Heart right ventricle (tissue), 16 donors: ENCODE measurements at regions not wholly inside any gene's neighbourhood (a gene's known extent, or its start where the extent isn't known, plus 50 kb on each side); places are given as distances from the start of the nearest gene placed in this dataset.
A peak's percentile ranks its signal among the peaks of the same experiment; 100 is the strongest.
"Not testable (repeated sequence)": the region's sequence is repeated elsewhere in the genome, so short reads cannot be mapped to it uniquely, and the experiment has no call there.

ENCODE experiments used
- ATAC-seq, 8 donors: fragments of 200-7000 bp; cut with Tn5 transposase; one replicate each; pipeline ENCODE4 v1.9.1; 2020; ENCODE audit warnings: mild to moderate bottlenecking in 8 of 8, moderate library complexity in 8 of 8, moderate number of reproducible peaks in 1 of 8
- DNase-seq, 2 donors: peaks; one replicate each; pipeline ENCODE4 v3.0.0-alpha.2; 2020
- H3K27ac ChIP-seq, 10 donors: fragments of 200-600 bp; sonication (generic) in 2 of 10; one replicate each; pipeline versions ENCODE4 v1.5.0 to v1.8.0; 2020 to 2022; ENCODE audit warnings: mild to moderate bottlenecking in 3 of 10
- H3K27me3 ChIP-seq, 7 donors: fragments of 200-600 bp; one replicate each; pipeline ENCODE4 v1.8.0; 2021 to 2022; ENCODE audit warnings: mild to moderate bottlenecking in 2 of 7
- H3K36me3 ChIP-seq, 9 donors: fragments of 200-600 bp; sonication (generic) in 1 of 9; one replicate each; pipeline versions ENCODE4 v1.5.0 to v1.8.0; 2020 to 2022; ENCODE audit warnings: mild to moderate bottlenecking in 2 of 9
- H3K4me1 ChIP-seq, 9 donors: fragments of 200-600 bp; sonication (generic) in 1 of 9; one replicate each; pipeline versions ENCODE4 v1.5.0 to v1.8.0; 2020 to 2022; ENCODE audit warnings: mild to moderate bottlenecking in 4 of 9
- H3K4me3 ChIP-seq, 10 donors: fragments of 200-600 bp; sonication (generic) in 2 of 10; one replicate each; pipeline versions ENCODE4 v1.5.0 to v1.8.0; 2020 to 2022; ENCODE audit warnings: mild to moderate bottlenecking in 7 of 10, moderate library complexity in 2 of 10
- H3K9me3 ChIP-seq, 11 donors: fragments of 200-600 bp in 10 of 11; sonication (generic) in 2 of 11; one replicate each; pipeline versions ENCODE4 v1.5.0 to v1.8.0; 2013 to 2022; ENCODE audit warnings: mild to moderate bottlenecking in 2 of 11, control low read depth in 1 of 11, moderate library complexity in 1 of 11
- CTCF ChIP-seq, 9 donors: fragments of 200-600 bp; sonication (generic) in 2 of 9; IDR thresholded peaks; one replicate each; pipeline versions ENCODE4 v1.5.0 to v1.8.0; 2021 to 2022; ENCODE audit warnings: antibody characterized with exemption in 9 of 9, mild to moderate bottlenecking in 5 of 9, moderate library complexity in 1 of 9
- WGBS, 2 donors: extraction: QIAGEN DNeasy Blood & Tissue Kit; methylation state at CpG; one replicate each; pipeline ENCODE4 v1.1.7; 2013; ENCODE audit warnings: inconsistent platforms in 1 of 2; 5-methylcytosine and 5-hydroxymethylcytosine counted together
- intact Hi-C, 10 donors: fragments of 100-400 bp; cut with DNase I; formaldehyde crosslinking; loops; one replicate each; pipeline versions ENCODE4 v1.11.1 to v1.14.2; 2022
- donor health status: Arrhythmogenic right ventricular cardiomyopathy.
- donor health status: ischemic (EF 13 %, LVEDD 7.1; RV severe dilation, severe dysfunction).
- donor health status: healthy with polysubstance abuse.
- donor health status: DM: no; HTN: yes; CAD: no.
- donor health status: DM: no; HTN: no; CAD: no.
- donor health status: ischemic (EF 25% LVEDD 6.9; RV normal size, moderate dysfunction).
- donor health status: ischemic (EF 25% LVEDD 5.7; RV mildly dilated, moderate dysfunction).
- donor health status: healthy.
- donor health status: DM: yes; HTN: yes; CAD: no.
- donor health status: Ischemic cardiomyopathy.
- donor health status: ischemic (EF 35%, LVEDD 5.7; RV mildly dilated, moderate dysfunction).
- donor health status: nonischemic (EF 11% LVEDD 7.7; RV severe dilation, severe dysfunction).
- donor health status: DM: yes; HTN: yes; CAD: no.
- donor health status: PGD.
- donor health status: ischemic (EF 29% LVEDD 5.4; RV normal size, mild dysfunction).
- donor health status: nonischemic (EF 23%, LVEDD 6.1; RV moderate dilation, normal function).

- WGBS, 2 donors = 79 to 83% methylated on average over 8 of the region's 8 CpGs
Observed at GRCh38 chr9:39559384-39559783, 203.9 kb downstream of the SPATA31A1 start.

GRCh38 chr9:39566782-39567181 is 211.3 kb downstream of the SPATA31A1 start:
- H3K9me3 ChIP-seq, H3K36me3 ChIP-seq, H3K27me3 ChIP-seq, DNase-seq, H3K4me1 ChIP-seq, ATAC-seq, H3K4me3 ChIP-seq, H3K27ac ChIP-seq, intact Hi-C loops: not testable (repeated sequence)
- 26 to 28% methylated on average over 6 of the region's 6 CpGs for WGBS, 2 donors

More at GRCh38 chr9:39559384-39559783, 203.9 kb downstream of the SPATA31A1 start:
- peak in 7 of 9 donors; percentile 33 to 52 (median 44) for TF ChIP-seq CTCF (IDR thresholded peaks at IDR 0.05)
- intact Hi-C loops, H3K4me3 ChIP-seq, H3K36me3 ChIP-seq, H3K4me1 ChIP-seq, H3K9me3 ChIP-seq, H3K27me3 ChIP-seq, H3K27ac ChIP-seq: not testable (repeated sequence)
- DNase-seq (peak; percentile 17 to 35), ATAC-seq (peak in 1 of 8 donors; percentile 46)

GRCh38 chr9:39567396-39567795 is 211.9 kb downstream of the SPATA31A1 start:
- H3K27ac ChIP-seq, H3K27me3 ChIP-seq, H3K36me3 ChIP-seq, DNase-seq, H3K4me1 ChIP-seq, H3K9me3 ChIP-seq, intact Hi-C loops, H3K4me3 ChIP-seq, ATAC-seq: not testable (repeated sequence)
- WGBS, 2 donors = 93 to 100% methylated on average over 1 of the region's 1 CpG

- H3K27ac ChIP-seq, intact Hi-C loops, ATAC-seq: not testable (repeated sequence)
Observed at GRCh38 chr9:39568900-39569299, 213.4 kb downstream of the SPATA31A1 start.

GRCh38 chr9:39573024-39574022 is 217.9 kb downstream of the SPATA31A1 start:
- H3K4me3 ChIP-seq, H3K4me1 ChIP-seq, H3K27ac ChIP-seq, DNase-seq, H3K36me3 ChIP-seq, H3K9me3 ChIP-seq, H3K27me3 ChIP-seq, ATAC-seq, intact Hi-C loops: not testable (repeated sequence)
- WGBS, 2 donors = 61 to 66% methylated on average over 2 to 3 of the region's 10 CpGs

More at GRCh38 chr9:39568900-39569299, 213.4 kb downstream of the SPATA31A1 start:
- 81 to 83% methylated on average over 1 of the region's 2 CpGs for WGBS, 2 donors
- not testable (repeated sequence) for H3K4me3 ChIP-seq, H3K9me3 ChIP-seq, H3K27me3 ChIP-seq, DNase-seq, H3K4me1 ChIP-seq, H3K36me3 ChIP-seq

- H3K27ac ChIP-seq, H3K36me3 ChIP-seq, H3K9me3 ChIP-seq, intact Hi-C loops, H3K4me3 ChIP-seq, ATAC-seq, H3K27me3 ChIP-seq, DNase-seq: not testable (repeated sequence)
- 71 to 75% methylated on average over 3 of the region's 4 CpGs for WGBS, 2 donors
- peaks cover 0 to 12% (median 0%) of the 10 kb centered on the region in 9 donors for H3K4me1 ChIP-seq
Observed at GRCh38 chr9:39579000-39579399, 223.5 kb downstream of the SPATA31A1 start.

- H3K36me3 ChIP-seq, H3K27me3 ChIP-seq, DNase-seq, H3K9me3 ChIP-seq, H3K4me3 ChIP-seq, intact Hi-C loops, H3K27ac ChIP-seq, ATAC-seq: not testable (repeated sequence)
- 94 to 99% methylated on average over 3 of the region's 3 CpGs for WGBS, 2 donors
- H3K4me1 ChIP-seq = peaks cover 0 to 12% (median 0%) of the 10 kb centered on the region in 9 donors
Observed at GRCh38 chr9:39581296-39581695, 225.8 kb downstream of the SPATA31A1 start.

- H3K27me3 ChIP-seq, H3K4me3 ChIP-seq, ATAC-seq, H3K9me3 ChIP-seq, DNase-seq, H3K36me3 ChIP-seq, intact Hi-C loops: not testable (repeated sequence)
- Histone ChIP-seq H3K4me1 (peaks cover 0 to 12% (median 0%) of the 10 kb centered on the region in 9 donors), H3K27ac (peak overlapping the region in 6 of 10 donors; percentile 22 to 68 (median 51))
- 84 to 87% methylated on average over 1 of the region's 1 CpG for WGBS, 2 donors
Observed at GRCh38 chr9:39582677-39583412, 227.4 kb downstream of the SPATA31A1 start.

- peak overlapping the region in 5 of 10 donors; percentile 22 to 68 (median 53) for H3K27ac ChIP-seq
- H3K27me3 ChIP-seq, intact Hi-C loops, H3K4me3 ChIP-seq, H3K36me3 ChIP-seq, DNase-seq, H3K9me3 ChIP-seq: not testable (repeated sequence)
- peaks cover 0 to 12% (median 0%) of the 10 kb centered on the region in 9 donors for H3K4me1 ChIP-seq
- peak in 3 of 8 donors; percentile 23 to 42 (median 34) for ATAC-seq
Observed at GRCh38 chr9:39583413-39583747, 227.9 kb downstream of the SPATA31A1 start.

GRCh38 chr9:39585233-39585632 is 229.8 kb downstream of the SPATA31A1 start:
- intact Hi-C loops, DNase-seq, H3K36me3 ChIP-seq, H3K4me3 ChIP-seq, H3K27me3 ChIP-seq, H3K9me3 ChIP-seq, H3K27ac ChIP-seq: not testable (repeated sequence)
- ATAC-seq = peak in 2 of 8 donors; percentile 13 to 49
- H3K4me1 ChIP-seq = peaks cover 0 to 12% (median 0%) of the 10 kb centered on the region in 9 donors
- WGBS, 2 donors = 90 to 94% methylated on average over 5 to 6 of the region's 7 CpGs
